ENCODE measurements at regions not wholly inside any gene's neighbourhood (a gene's known extent, or its start where the extent isn't known, plus 50 kb on each side); places are given as distances from the start of the nearest gene placed in this dataset.

- Histone ChIP-seq H3K9me3 (no peaks in the 10 kb centered on the region), H3K27me3 (no peaks in the 10 kb centered on the region), H3K4me1 (peaks cover 0 to 3% of the 10 kb centered on the region in 2 donors), H3K4me3 (no peak overlapping the region), H3K36me3 (no peaks in the 10 kb centered on the region), H3K27ac (no peak overlapping the region)
- DNase-seq (ENCODE audit: low spot score in 2 of 2): no peak
- no peak for TF ChIP-seq CTCF (IDR thresholded peaks at IDR 0.05)
- intact Hi-C loops (cut with DNase I): no loop called here
Observed at GRCh38 chr14:22333422-22334274, 255.4 kb downstream of the DAD1 start.

GRCh38 chr14:22332686-22333421 is 256.2 kb downstream of the DAD1 start:
- no peak for TF ChIP-seq CTCF (IDR thresholded peaks at IDR 0.05)
- Histone ChIP-seq H3K27me3 (no peaks in the 10 kb centered on the region), H3K4me1 (no peaks in the 10 kb centered on the region), H3K27ac (no peak overlapping the region), H3K4me3 (no peak overlapping the region), H3K9me3 (no peaks in the 10 kb centered on the region), H3K36me3 (no peaks in the 10 kb centered on the region)
- intact Hi-C loops (cut with DNase I): no loop called here
- DNase-seq (ENCODE audit: low spot score in 2 of 2): no peak

GRCh38 chr14:22329371-22329770 is 259.7 kb downstream of the DAD1 start:
- intact Hi-C loops (cut with DNase I): no loop called here

DNA sequence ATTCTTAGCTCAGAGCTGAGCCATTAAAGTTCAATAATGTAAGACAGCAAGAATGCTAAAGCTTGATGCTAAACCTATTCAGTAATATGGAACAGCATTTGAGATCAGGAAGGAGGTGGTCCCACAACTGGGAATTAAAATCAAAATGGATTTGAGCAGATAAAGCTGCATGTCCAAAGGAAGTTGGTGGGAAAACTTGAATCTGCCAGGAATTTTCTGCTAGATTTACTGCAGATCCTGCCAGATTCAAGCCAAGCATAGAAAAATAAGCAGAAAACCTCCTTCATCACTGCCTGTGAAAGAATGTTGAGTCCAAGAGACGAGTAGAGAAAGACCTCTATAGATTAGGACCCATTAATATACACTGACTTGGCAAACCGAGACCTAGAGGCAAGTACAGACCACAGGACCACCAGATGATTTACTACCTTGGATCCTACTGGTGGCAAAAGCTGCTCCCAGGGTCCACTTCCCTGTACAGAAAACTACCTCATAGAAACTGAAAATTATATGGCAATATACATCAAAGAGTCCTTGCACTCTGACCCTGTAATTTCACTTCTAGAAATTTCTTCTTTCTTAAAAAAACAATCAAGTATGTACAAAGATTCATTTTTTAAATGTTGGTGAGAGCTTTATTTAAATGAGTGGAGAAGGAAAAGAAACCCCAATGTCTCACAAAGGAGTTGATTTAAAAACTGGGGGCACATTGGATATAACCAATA is 263.2 kb downstream of the DAD1 start:
- Histone ChIP-seq H3K27me3 (no peaks in the 10 kb centered on the region), H3K36me3 (no peaks in the 10 kb centered on the region)
- no peak for DNase-seq (ENCODE audit: low spot score in 2 of 2)

More at GRCh38 chr14:22329371-22329770, 259.7 kb downstream of the DAD1 start:
- H3K4me3 ChIP-seq: no peak overlapping the region
- H3K36me3 ChIP-seq: no peaks in the 10 kb centered on the region
- no peaks in the 10 kb centered on the region for H3K27me3 ChIP-seq
- no peaks in the 10 kb centered on the region for H3K9me3 ChIP-seq
- DNase-seq (ENCODE audit: low spot score in 2 of 2): no peak
- no peak overlapping the region for H3K27ac ChIP-seq
- H3K4me1 ChIP-seq: no peaks in the 10 kb centered on the region
- TF ChIP-seq CTCF (IDR thresholded peaks at IDR 0.05): no peak

More for the DNA sequence above, 263.2 kb downstream of the DAD1 start:
- Histone ChIP-seq H3K4me1 (no peaks in the 10 kb centered on the region), H3K9me3 (no peaks in the 10 kb centered on the region), H3K4me3 (no peak overlapping the region), H3K27ac (no peak overlapping the region)
- intact Hi-C loops (cut with DNase I): no loop called here
- no peak for TF ChIP-seq CTCF (IDR thresholded peaks at IDR 0.05)

All from ascending aorta (tissue), 2 donors.